ENCODE measurements at regions not wholly inside any gene's neighbourhood (a gene's known extent, or its start where the extent isn't known, plus 50 kb on each side); places are given as distances from the start of the nearest gene placed in this dataset.
A peak's percentile ranks its signal among the peaks of the same experiment; 100 is the strongest.

- TF ChIP-seq FOXM1 (IDR thresholded peaks at IDR 0.05; ENCODE audit: borderline replicate concordance, low read depth): no peak
Measured at GRCh38 chr2:184371641-184372040, 226.7 kb upstream of the ZNF804A start.

GRCh38 chr2:184372484-184372883, 225.8 kb upstream of the ZNF804A start:
- TF ChIP-seq CREB1 (IDR thresholded peaks at IDR 0.05; ENCODE audit: low read depth) (no peak), MAX (IDR thresholded peaks at IDR 0.05) (no peak), RAD21 (IDR thresholded peaks at IDR 0.05; ENCODE audit: low read depth) (no peak), YY1 (IDR thresholded peaks at IDR 0.05; ENCODE audit: low read depth) (no peak), TEAD4 (IDR thresholded peaks at IDR 0.05) (no peak), TAF1 (IDR thresholded peaks at IDR 0.05; ENCODE audit: low read depth) (no peak), NFIC (IDR thresholded peaks at IDR 0.05) (no peak), EGR1 (IDR thresholded peaks at IDR 0.05) (no peak)

GRCh38 chr2:184394642-184395041, 203.7 kb upstream of the ZNF804A start:
- TF ChIP-seq REST (IDR thresholded peaks at IDR 0.05; ENCODE audit: low read depth) (no peak), CREB1 (IDR thresholded peaks at IDR 0.05; ENCODE audit: low read depth) (no peak), RAD21 (IDR thresholded peaks at IDR 0.05; ENCODE audit: low read depth) (no peak), ZBTB7A (IDR thresholded peaks at IDR 0.05; ENCODE audit: low read depth) (no peak)

DNA sequence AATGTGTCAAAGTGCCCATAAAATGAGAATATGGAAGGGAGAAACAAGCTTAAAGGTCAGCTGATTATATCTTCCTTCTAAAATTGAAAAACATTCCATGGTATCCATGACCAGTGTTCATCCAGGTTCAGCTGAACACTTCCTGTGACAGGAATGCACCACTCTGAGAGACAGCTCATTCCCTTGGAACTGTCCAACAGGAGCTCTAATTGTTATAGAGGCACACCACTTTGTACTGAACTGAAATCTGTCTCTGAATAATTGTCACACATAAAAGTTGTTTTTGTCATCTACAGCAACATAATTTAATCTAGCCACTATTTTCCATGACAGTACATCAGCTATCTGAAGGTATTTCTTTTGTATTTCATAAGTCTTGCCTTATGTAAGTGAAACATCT, 195.9 kb upstream of the ZNF804A start:
- TF ChIP-seq REST (IDR thresholded peaks at IDR 0.05; ENCODE audit: low read depth) (peak; percentile 63), RAD21 (IDR thresholded peaks at IDR 0.05; ENCODE audit: low read depth) (no peak)

- TF ChIP-seq NFIC (IDR thresholded peaks at IDR 0.05) (no peak), TEAD4 (IDR thresholded peaks at IDR 0.05) (no peak), RAD21 (IDR thresholded peaks at IDR 0.05; ENCODE audit: low read depth) (no peak), MAX (IDR thresholded peaks at IDR 0.05) (no peak), TAF1 (IDR thresholded peaks at IDR 0.05; ENCODE audit: low read depth) (no peak), FOXM1 (IDR thresholded peaks at IDR 0.05; ENCODE audit: borderline replicate concordance, low read depth) (no peak), ZBTB7A (IDR thresholded peaks at IDR 0.05; ENCODE audit: low read depth) (no peak), YY1 (IDR thresholded peaks at IDR 0.05; ENCODE audit: low read depth) (no peak), CREB1 (IDR thresholded peaks at IDR 0.05; ENCODE audit: low read depth) (no peak), REST (IDR thresholded peaks at IDR 0.05; ENCODE audit: low read depth) (no peak), CEBPB (IDR thresholded peaks at IDR 0.05) (no peak), USF1 (IDR thresholded peaks at IDR 0.05) (no peak), EGR1 (IDR thresholded peaks at IDR 0.05) (no peak), EP300 (IDR thresholded peaks at IDR 0.05; ENCODE audit: borderline replicate concordance) (no peak), TCF12 (IDR thresholded peaks at IDR 0.05; ENCODE audit: low read depth) (no peak)
Measured at GRCh38 chr2:184410160-184410559, 188.2 kb upstream of the ZNF804A start.

DNA sequence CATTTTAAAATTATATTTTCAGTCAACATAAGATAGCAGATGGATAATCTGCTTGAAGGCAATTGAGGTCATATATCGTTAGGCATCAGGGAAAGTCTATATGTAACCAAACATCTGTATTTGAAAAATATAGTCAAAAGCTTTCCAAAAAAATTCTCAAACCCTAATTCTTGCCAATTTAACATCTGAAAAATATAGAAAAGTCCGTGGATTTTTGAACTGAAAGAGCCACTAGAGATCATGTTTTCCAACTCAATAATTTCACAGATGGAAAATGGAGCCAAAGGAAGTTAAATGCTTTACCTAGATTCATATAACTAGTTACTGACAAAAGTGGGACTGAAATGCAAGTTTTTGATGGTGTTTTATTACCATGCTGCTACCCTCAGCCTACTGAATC, 185.1 kb upstream of the ZNF804A start:
- no peak for TF ChIP-seq EGR1 (IDR thresholded peaks at IDR 0.05)
- TF ChIP-seq NFIC (IDR thresholded peaks at IDR 0.05): no peak
- TF ChIP-seq FOXM1 (IDR thresholded peaks at IDR 0.05; ENCODE audit: borderline replicate concordance, low read depth): no peak
- TF ChIP-seq YY1 (IDR thresholded peaks at IDR 0.05; ENCODE audit: low read depth): no peak
- TF ChIP-seq TEAD4 (IDR thresholded peaks at IDR 0.05): no peak
- TF ChIP-seq EP300 (IDR thresholded peaks at IDR 0.05; ENCODE audit: borderline replicate concordance): no peak
- no peak for TF ChIP-seq CEBPB (IDR thresholded peaks at IDR 0.05)
- TF ChIP-seq MAX (IDR thresholded peaks at IDR 0.05): no peak
- TF ChIP-seq USF1 (IDR thresholded peaks at IDR 0.05): no peak
